ENCODE measurements at regions not wholly inside any gene's neighbourhood (a gene's known extent, or its start where the extent isn't known, plus 50 kb on each side); places are given as distances from the start of the nearest gene placed in this dataset.
"Not testable (repeated sequence)": the region's sequence is repeated elsewhere in the genome, so short reads cannot be mapped to it uniquely, and the experiment has no call there.

GRCh38 chr12:131277186-131278091 is 323.7 kb downstream of the ADGRD1 start:
- DNase-seq, result not testable (repeated sequence)

- not testable (repeated sequence) for DNase-seq
These were observed 324.9 kb downstream of the ADGRD1 start for GRCh38 chr12:131278451-131279115.

- no peak for DNase-seq
These were observed 325.7 kb downstream of the ADGRD1 start for GRCh38 chr12:131279281-131279921.

- DNase-seq, result no peak
These were observed 326.7 kb downstream of the ADGRD1 start for GRCh38 chr12:131280426-131280825.

- no peak for DNase-seq
These were observed 327.3 kb downstream of the ADGRD1 start for GRCh38 chr12:131281016-131281415.

- DNase-seq, result no peak
These were observed 328.8 kb downstream of the ADGRD1 start for GRCh38 chr12:131282292-131283080.

- DNase-seq, result no peak
These were observed 329.6 kb downstream of the ADGRD1 start for GRCh38 chr12:131283191-131283861.

- DNase-seq, result not testable (repeated sequence)
These were observed 330.4 kb downstream of the ADGRD1 start for GRCh38 chr12:131283862-131284825.

- DNase-seq, result not testable (repeated sequence)
These were observed 331.5 kb downstream of the ADGRD1 start for GRCh38 chr12:131284954-131285904.

GRCh38 chr12:131285905-131286295 is 332.2 kb downstream of the ADGRD1 start:
- not testable (repeated sequence) for DNase-seq

GRCh38 chr12:131286301-131286700 is 332.6 kb downstream of the ADGRD1 start:
- DNase-seq, result not testable (repeated sequence)

- DNase-seq, result no peak
These were observed 333.6 kb downstream of the ADGRD1 start for GRCh38 chr12:131287015-131287937.

- no peak for DNase-seq
These were observed 334.4 kb downstream of the ADGRD1 start for GRCh38 chr12:131287938-131288764.

GRCh38 chr12:131288765-131289695 is 335.3 kb downstream of the ADGRD1 start:
- DNase-seq, result not testable (repeated sequence)

GRCh38 chr12:131289807-131290206 is 336.1 kb downstream of the ADGRD1 start:
- not testable (repeated sequence) for DNase-seq

- DNase-seq, result no peak
These were observed 336.7 kb downstream of the ADGRD1 start for GRCh38 chr12:131290255-131290959.

All from activated CD4-positive, alpha-beta T cell treated with anti-CD3 and anti-CD28 coated beads, Interleukin-2, amount 50 U/mL, for 16 hours (primary cell).